ENCODE measurements at regions not wholly inside any gene's neighbourhood (a gene's known extent, or its start where the extent isn't known, plus 50 kb on each side); places are given as distances from the start of the nearest gene placed in this dataset.
A peak's percentile ranks its signal among the peaks of the same experiment; 100 is the strongest.

DNA sequence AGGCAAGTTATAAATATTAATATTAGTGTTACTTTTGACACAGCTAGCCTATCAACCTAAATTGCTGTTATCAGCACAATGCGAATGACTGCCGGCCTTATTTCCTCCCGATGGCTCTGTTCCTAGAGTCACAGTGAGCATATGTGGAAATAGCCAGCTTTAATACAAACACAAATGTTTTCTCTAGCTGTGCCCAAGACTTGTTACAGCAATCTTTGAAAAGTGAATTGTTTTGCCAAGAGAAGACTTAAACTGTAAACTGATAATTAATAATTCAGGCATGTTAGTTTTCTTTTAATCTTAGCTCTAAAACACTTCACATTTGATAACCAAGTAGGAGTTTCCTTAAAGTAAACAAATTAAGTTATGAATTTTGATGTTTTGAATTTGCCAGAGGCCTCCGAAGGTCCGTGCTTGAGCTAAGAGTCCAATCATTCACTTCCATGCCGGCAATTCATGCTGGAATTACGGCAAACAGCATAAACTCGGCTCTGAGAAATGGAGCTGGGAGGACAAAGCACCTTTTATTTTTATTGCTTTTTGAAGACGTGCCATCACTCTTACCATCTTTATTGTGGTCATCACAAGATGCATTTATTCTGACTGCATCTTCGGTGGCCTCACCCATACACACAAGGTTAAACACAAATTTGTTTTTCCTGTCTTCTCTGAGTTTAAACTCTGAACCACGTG, 184.5 kb upstream of the CWC22 start:
- H3K4me3 ChIP-seq (ENCODE audit: low read depth in 2 of 2, low read length in 2 of 2) = peak overlapping the region; percentile 7 to 21
- in situ Hi-C loops (cut with HindIII; ENCODE audit: low pct_unique_long_range_greater_than_20kb, low sequenced_read_pairs) = no loop called here
- H3K36me3 ChIP-seq (ENCODE audit: control insufficient read depth, insufficient read depth, low read length) = no peaks in the 10 kb centered on the region
- no peaks in the 10 kb centered on the region for H3K27me3 ChIP-seq (ENCODE audit: control insufficient read depth, insufficient read depth, low read length)
- peak overlapping the region; percentile 65 for H3K27ac ChIP-seq (ENCODE audit: low read length)
- POLR2A ChIA-PET = no interaction called here
- no TSS peak for BruUV-seq (replicated peaks)
- DNase-seq (ENCODE audit: low read depth, low spot score) (no peak), ATAC-seq (peak; percentile 68; the same call in 1 of the 2 replicates)
- H3K4me1 ChIP-seq (ENCODE audit: control insufficient read depth, insufficient read depth, low read length) = peaks cover 9% of the 10 kb centered on the region
- CTCF ChIA-PET = interaction anchor here (0.5 kb wide), 1 partner anchor 789 kb away, joined by 8 read pairs; no protein-coding TSS in a partner anchor
- TF ChIP-seq, protein P1, sequence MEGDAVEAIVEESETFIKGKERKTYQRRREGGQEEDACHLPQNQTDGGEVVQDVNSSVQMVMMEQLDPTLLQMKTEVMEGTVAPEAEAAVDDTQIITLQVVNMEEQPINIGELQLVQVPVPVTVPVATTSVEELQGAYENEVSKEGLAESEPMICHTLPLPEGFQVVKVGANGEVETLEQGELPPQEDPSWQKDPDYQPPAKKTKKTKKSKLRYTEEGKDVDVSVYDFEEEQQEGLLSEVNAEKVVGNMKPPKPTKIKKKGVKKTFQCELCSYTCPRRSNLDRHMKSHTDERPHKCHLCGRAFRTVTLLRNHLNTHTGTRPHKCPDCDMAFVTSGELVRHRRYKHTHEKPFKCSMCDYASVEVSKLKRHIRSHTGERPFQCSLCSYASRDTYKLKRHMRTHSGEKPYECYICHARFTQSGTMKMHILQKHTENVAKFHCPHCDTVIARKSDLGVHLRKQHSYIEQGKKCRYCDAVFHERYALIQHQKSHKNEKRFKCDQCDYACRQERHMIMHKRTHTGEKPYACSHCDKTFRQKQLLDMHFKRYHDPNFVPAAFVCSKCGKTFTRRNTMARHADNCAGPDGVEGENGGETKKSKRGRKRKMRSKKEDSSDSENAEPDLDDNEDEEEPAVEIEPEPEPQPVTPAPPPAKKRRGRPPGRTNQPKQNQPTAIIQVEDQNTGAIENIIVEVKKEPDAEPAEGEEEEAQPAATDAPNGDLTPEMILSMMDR (IDR thresholded peaks at IDR 0.05) = no peak
- TF ChIP-seq SIN3A (IDR thresholded peaks at IDR 0.05; ENCODE audit: borderline replicate concordance, insufficient read depth, low read depth, low read length) (no peak), POLR2AphosphoS5 (IDR thresholded peaks at IDR 0.05; ENCODE audit: low read depth, low read length) (no peak), TCF7L2 (IDR thresholded peaks at IDR 0.05; ENCODE audit: low read depth, low read length) (no peak)
- TF ChIP-seq, protein P2, sequence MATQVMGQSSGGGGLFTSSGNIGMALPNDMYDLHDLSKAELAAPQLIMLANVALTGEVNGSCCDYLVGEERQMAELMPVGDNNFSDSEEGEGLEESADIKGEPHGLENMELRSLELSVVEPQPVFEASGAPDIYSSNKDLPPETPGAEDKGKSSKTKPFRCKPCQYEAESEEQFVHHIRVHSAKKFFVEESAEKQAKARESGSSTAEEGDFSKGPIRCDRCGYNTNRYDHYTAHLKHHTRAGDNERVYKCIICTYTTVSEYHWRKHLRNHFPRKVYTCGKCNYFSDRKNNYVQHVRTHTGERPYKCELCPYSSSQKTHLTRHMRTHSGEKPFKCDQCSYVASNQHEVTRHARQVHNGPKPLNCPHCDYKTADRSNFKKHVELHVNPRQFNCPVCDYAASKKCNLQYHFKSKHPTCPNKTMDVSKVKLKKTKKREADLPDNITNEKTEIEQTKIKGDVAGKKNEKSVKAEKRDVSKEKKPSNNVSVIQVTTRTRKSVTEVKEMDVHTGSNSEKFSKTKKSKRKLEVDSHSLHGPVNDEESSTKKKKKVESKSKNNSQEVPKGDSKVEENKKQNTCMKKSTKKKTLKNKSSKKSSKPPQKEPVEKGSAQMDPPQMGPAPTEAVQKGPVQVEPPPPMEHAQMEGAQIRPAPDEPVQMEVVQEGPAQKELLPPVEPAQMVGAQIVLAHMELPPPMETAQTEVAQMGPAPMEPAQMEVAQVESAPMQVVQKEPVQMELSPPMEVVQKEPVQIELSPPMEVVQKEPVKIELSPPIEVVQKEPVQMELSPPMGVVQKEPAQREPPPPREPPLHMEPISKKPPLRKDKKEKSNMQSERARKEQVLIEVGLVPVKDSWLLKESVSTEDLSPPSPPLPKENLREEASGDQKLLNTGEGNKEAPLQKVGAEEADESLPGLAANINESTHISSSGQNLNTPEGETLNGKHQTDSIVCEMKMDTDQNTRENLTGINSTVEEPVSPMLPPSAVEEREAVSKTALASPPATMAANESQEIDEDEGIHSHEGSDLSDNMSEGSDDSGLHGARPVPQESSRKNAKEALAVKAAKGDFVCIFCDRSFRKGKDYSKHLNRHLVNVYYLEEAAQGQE (IDR thresholded peaks at IDR 0.05; ENCODE audit: insufficient read depth in 1 of 2, low read depth in 2 of 2, low read length in 1 of 2) = no peak
- H3K9me3 ChIP-seq (ENCODE audit: control insufficient read depth, insufficient read depth, low read depth, low read length) = no peaks in the 10 kb centered on the region
- intact Hi-C loops (cut with micrococcal nuclease; ENCODE audit: unreplicated experiment) = no loop called here

DNA sequence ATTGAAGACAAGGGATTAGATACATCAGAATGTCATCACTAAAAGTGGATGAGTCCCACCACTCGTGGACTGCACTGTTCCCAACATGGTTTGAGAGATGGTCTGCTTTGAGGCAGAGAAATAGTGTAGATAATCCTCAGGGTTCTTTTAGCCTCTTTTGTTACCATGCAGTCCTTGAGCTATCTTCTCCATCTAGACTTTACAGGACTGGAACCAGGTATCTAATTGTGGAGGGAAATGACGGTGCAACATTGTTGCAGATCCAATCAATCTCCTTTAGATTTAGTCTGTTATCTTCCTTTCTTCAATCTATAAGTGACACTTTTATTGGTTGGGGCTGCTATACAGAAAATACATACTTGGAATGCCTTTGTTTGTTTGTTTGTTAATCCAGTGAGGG, 183.8 kb upstream of the CWC22 start:
- in situ Hi-C loops (cut with HindIII; ENCODE audit: low pct_unique_long_range_greater_than_20kb, low sequenced_read_pairs) = no loop called here
- no peaks in the 10 kb centered on the region for H3K9me3 ChIP-seq (ENCODE audit: control insufficient read depth, insufficient read depth, low read depth, low read length)
- ATAC-seq (no peak), DNase-seq (ENCODE audit: low read depth, low spot score) (no peak)
- no peak overlapping the region for H3K4me3 ChIP-seq (ENCODE audit: low read depth in 2 of 2, low read length in 2 of 2)
- H3K27ac ChIP-seq (ENCODE audit: low read length) = no peak overlapping the region
- H3K4me1 ChIP-seq (ENCODE audit: control insufficient read depth, insufficient read depth, low read length) = peaks cover 9% of the 10 kb centered on the region
- ChIA-PET POLR2A (no interaction called here), CTCF (no interaction called here)
- H3K27me3 ChIP-seq (ENCODE audit: control insufficient read depth, insufficient read depth, low read length) = no peaks in the 10 kb centered on the region
- BruUV-seq (replicated peaks) = no TSS peak
- H3K36me3 ChIP-seq (ENCODE audit: control insufficient read depth, insufficient read depth, low read length) = no peaks in the 10 kb centered on the region
- TF ChIP-seq SIN3A (IDR thresholded peaks at IDR 0.05; ENCODE audit: borderline replicate concordance, insufficient read depth, low read depth, low read length) (no peak), POLR2AphosphoS5 (IDR thresholded peaks at IDR 0.05; ENCODE audit: low read depth, low read length) (no peak), TCF7L2 (IDR thresholded peaks at IDR 0.05; ENCODE audit: low read depth, low read length) (no peak)
- TF ChIP-seq, protein P2 (IDR thresholded peaks at IDR 0.05; ENCODE audit: insufficient read depth in 1 of 2, low read depth in 2 of 2, low read length in 1 of 2) = no peak
- TF ChIP-seq, protein P1 (IDR thresholded peaks at IDR 0.05) = no peak
- intact Hi-C loops (cut with micrococcal nuclease; ENCODE audit: unreplicated experiment) = no loop called here
